IPS-20b (cell line): ENCODE measurements at regions not wholly inside any gene's neighbourhood (a gene's known extent, or its start where the extent isn't known, plus 50 kb on each side); places are given as distances from the start of the nearest gene placed in this dataset.

Experiments used
- H3K27ac ChIP-seq: one replicate; pipeline ENCODE4 v1.5.1; 2013; ENCODE audit warnings: low read length
- H3K27me3 ChIP-seq: 2 replicates; pipeline ENCODE4 v1.6.1; 2013; ENCODE audit warnings: mild to moderate bottlenecking, low read length, inconsistent platforms; ENCODE audit not compliant: insufficient read depth
- H3K36me3 ChIP-seq: 2 replicates; pipeline ENCODE4 v1.6.1; 2013; ENCODE audit warnings: low read depth, mild to moderate bottlenecking, inconsistent platforms, low read length, moderate library complexity; ENCODE audit not compliant: insufficient read depth
- H3K4me1 ChIP-seq: 2 replicates; pipeline ENCODE4 v1.6.1; 2013; ENCODE audit warnings: mild to moderate bottlenecking, control low read depth, inconsistent platforms, low read length, moderate library complexity; ENCODE audit not compliant: insufficient read depth
- H3K4me3 ChIP-seq: 2 replicates; pipeline ENCODE4 v1.5.1; 2013; ENCODE audit warnings: mild to moderate bottlenecking, low read length, inconsistent platforms
- H3K9ac ChIP-seq: 2 replicates; pipeline ENCODE4 v1.6.1; 2013; ENCODE audit warnings: low read depth, mild to moderate bottlenecking, inconsistent platforms, low read length, moderate library complexity
- H3K9me3 ChIP-seq: 2 replicates; pipeline ENCODE4 v1.6.1; 2013; ENCODE audit warnings: mild to moderate bottlenecking, low read depth, low read length, inconsistent platforms; ENCODE audit not compliant: insufficient read depth

GRCh38 chr5:173438951-173439350, 110.7 kb upstream of the STC2 start:
- 0 out of 2 replicates have a peak, but pooled peaks cover 5% of the 10 kb centered on the region for H3K27me3 ChIP-seq
- no peak overlapping the region for H3K27ac ChIP-seq
- H3K36me3 ChIP-seq = no peaks in the 10 kb centered on the region
- H3K4me1 ChIP-seq = no peaks in the 10 kb centered on the region
- no peak overlapping the region for H3K4me3 ChIP-seq
- no peaks in the 10 kb centered on the region for H3K9me3 ChIP-seq
- no peak overlapping the region for H3K9ac ChIP-seq

GRCh38 chr5:173435447-173435846, 107.2 kb upstream of the STC2 start:
- Histone ChIP-seq H3K27ac (no peak overlapping the region), H3K9ac (no peak overlapping the region), H3K4me1 (no peaks in the 10 kb centered on the region), H3K36me3 (no peaks in the 10 kb centered on the region), H3K9me3 (no peaks in the 10 kb centered on the region), H3K4me3 (no peak overlapping the region), H3K27me3 (0 out of 2 replicates have a peak, but pooled peaks cover 5% of the 10 kb centered on the region)

GRCh38 chr5:173434270-173434669, 106.1 kb upstream of the STC2 start:
- Histone ChIP-seq H3K9me3 (no peaks in the 10 kb centered on the region), H3K27me3 (0 out of 2 replicates have a peak, but pooled peaks cover 5% of the 10 kb centered on the region), H3K4me1 (no peaks in the 10 kb centered on the region), H3K9ac (no peak overlapping the region), H3K4me3 (no peak overlapping the region), H3K27ac (no peak overlapping the region), H3K36me3 (no peaks in the 10 kb centered on the region)

GRCh38 chr5:173430394-173430793, 102.2 kb upstream of the STC2 start:
- Histone ChIP-seq H3K9ac (no peak overlapping the region), H3K36me3 (no peaks in the 10 kb centered on the region), H3K27me3 (0 out of 2 replicates have a peak, but pooled peaks cover under 1% of the 10 kb centered on the region), H3K4me1 (no peaks in the 10 kb centered on the region), H3K9me3 (no peaks in the 10 kb centered on the region), H3K4me3 (no peak overlapping the region), H3K27ac (no peak overlapping the region)

- Histone ChIP-seq H3K9me3 (no peaks in the 10 kb centered on the region), H3K27ac (no peak overlapping the region), H3K36me3 (no peaks in the 10 kb centered on the region), H3K4me1 (no peaks in the 10 kb centered on the region), H3K9ac (no peak overlapping the region), H3K27me3 (no peaks in the 10 kb centered on the region), H3K4me3 (no peak overlapping the region)
These were observed 101.4 kb upstream of the STC2 start for GRCh38 chr5:173429489-173430150.

GRCh38 chr5:173423452-173424117, 95.4 kb upstream of the STC2 start:
- no peaks in the 10 kb centered on the region for H3K4me1 ChIP-seq
- no peak overlapping the region for H3K4me3 ChIP-seq
- H3K9ac ChIP-seq = no peak overlapping the region
- no peaks in the 10 kb centered on the region for H3K27me3 ChIP-seq
- H3K36me3 ChIP-seq = no peaks in the 10 kb centered on the region
- peaks cover 8% of the 10 kb centered on the region; the same call in 1 of the 2 replicates for H3K9me3 ChIP-seq
- no peak overlapping the region for H3K27ac ChIP-seq

- Histone ChIP-seq H3K36me3 (no peaks in the 10 kb centered on the region), H3K4me3 (no peak overlapping the region), H3K27ac (no peak overlapping the region), H3K27me3 (no peaks in the 10 kb centered on the region), H3K9me3 (peaks cover 10% of the 10 kb centered on the region; the same call in 1 of the 2 replicates), H3K9ac (no peak overlapping the region), H3K4me1 (no peaks in the 10 kb centered on the region)
These were observed 91.9 kb upstream of the STC2 start for GRCh38 chr5:173420108-173420507.

GRCh38 chr5:173413471-173413982, 85.3 kb upstream of the STC2 start:
- no peak overlapping the region for H3K27ac ChIP-seq
- H3K4me1 ChIP-seq = no peaks in the 10 kb centered on the region

GRCh38 chr5:173412566-173412965, 84.4 kb upstream of the STC2 start:
- no peak overlapping the region for H3K4me3 ChIP-seq
- H3K9ac ChIP-seq = no peak overlapping the region
- H3K9me3 ChIP-seq = no peaks in the 10 kb centered on the region; the same call in 1 of the 2 replicates
- H3K27ac ChIP-seq = no peak overlapping the region
- H3K27me3 ChIP-seq = no peaks in the 10 kb centered on the region
- no peaks in the 10 kb centered on the region for H3K4me1 ChIP-seq
- H3K36me3 ChIP-seq = no peaks in the 10 kb centered on the region

More at GRCh38 chr5:173413471-173413982, 85.3 kb upstream of the STC2 start:
- no peaks in the 10 kb centered on the region for H3K36me3 ChIP-seq
- no peak overlapping the region for H3K9ac ChIP-seq
- no peak overlapping the region for H3K4me3 ChIP-seq
- peaks cover 2% of the 10 kb centered on the region; the same call in 1 of the 2 replicates for H3K9me3 ChIP-seq
- H3K27me3 ChIP-seq = no peaks in the 10 kb centered on the region

GRCh38 chr5:173411791-173412555, 83.8 kb upstream of the STC2 start:
- Histone ChIP-seq H3K4me3 (no peak overlapping the region), H3K27ac (no peak overlapping the region), H3K9me3 (no peaks in the 10 kb centered on the region), H3K27me3 (no peaks in the 10 kb centered on the region), H3K9ac (no peak overlapping the region), H3K4me1 (no peaks in the 10 kb centered on the region), H3K36me3 (no peaks in the 10 kb centered on the region)

- Histone ChIP-seq H3K9me3 (no peaks in the 10 kb centered on the region), H3K27ac (no peak overlapping the region), H3K9ac (no peak overlapping the region), H3K4me3 (no peak overlapping the region), H3K4me1 (no peaks in the 10 kb centered on the region), H3K27me3 (no peaks in the 10 kb centered on the region), H3K36me3 (no peaks in the 10 kb centered on the region)
These were observed 82.4 kb upstream of the STC2 start for GRCh38 chr5:173410459-173411233.
